Heart left ventricle (tissue), 16 donors: ENCODE measurements at regions not wholly inside any gene's neighbourhood (a gene's known extent, or its start where the extent isn't known, plus 50 kb on each side); places are given as distances from the start of the nearest gene placed in this dataset.
A peak's percentile ranks its signal among the peaks of the same experiment; 100 is the strongest.

Experiments
- ATAC-seq, 4 donors: fragments of 200-7000 bp; cut with Tn5 transposase; one replicate each; pipeline ENCODE4 v1.9.1; 2020 to 2022; ENCODE audit warnings: moderate library complexity in 4 of 4, mild to moderate bottlenecking in 3 of 4, moderate number of reproducible peaks in 1 of 4
- DNase-seq, 5 donors: peaks; one replicate each; pipeline ENCODE4 v3.0.0-alpha.2; 2020
- H3K27ac ChIP-seq, 12 donors: fragments of 200-600 bp; sonication (generic) in 4 of 12; one replicate each; pipeline versions ENCODE4 v1.5.0 to v1.8.0; 2016 to 2022; ENCODE audit warnings: mild to moderate bottlenecking in 2 of 12
- H3K27me3 ChIP-seq, 9 donors: fragments of 200-600 bp; sonication (generic) in 2 of 9; one replicate each; pipeline versions ENCODE4 v1.5.1 to v1.8.0; 2016 to 2022; ENCODE audit warnings: mild to moderate bottlenecking in 3 of 9
- H3K36me3 ChIP-seq, 9 donors: fragments of 200-600 bp; sonication (generic) in 2 of 9; one replicate each; pipeline versions ENCODE4 v1.5.0 to v1.8.0; 2018 to 2022; ENCODE audit warnings: mild to moderate bottlenecking in 2 of 9
- H3K4me1 ChIP-seq, 12 donors: fragments of 200-600 bp; sonication (generic) in 4 of 12; one replicate each; pipeline versions ENCODE4 v1.5.0 to v1.8.0; 2016 to 2022; ENCODE audit warnings: mild to moderate bottlenecking in 3 of 12
- H3K4me3 ChIP-seq, 12 donors: fragments of 200-600 bp; sonication (generic) in 4 of 12; one replicate each; pipeline versions ENCODE4 v1.5.0 to v1.8.0; 2017 to 2022; ENCODE audit warnings: mild to moderate bottlenecking in 9 of 12, moderate library complexity in 4 of 12
- H3K9me3 ChIP-seq, 12 donors: fragments of 200-600 bp; sonication (generic) in 4 of 12; one replicate each; pipeline versions ENCODE4 v1.5.0 to v1.8.0; 2016 to 2022; ENCODE audit warnings: mild to moderate bottlenecking in 1 of 12
- CTCF ChIP-seq, 12 donors: fragments of 200-600 bp; sonication (generic) in 4 of 12; IDR thresholded peaks; one replicate each; pipeline versions ENCODE4 v1.5.0 to v1.8.0; 2018 to 2022; ENCODE audit warnings: antibody characterized with exemption in 12 of 12, mild to moderate bottlenecking in 5 of 12
- POLR2A ChIP-seq, 2 donors: fragments of 450-650 bp; IDR thresholded peaks; one replicate each; pipeline ENCODE4 v1.6.1; 2017; ENCODE audit warnings: antibody characterized with exemption in 2 of 2, mild to moderate bottlenecking in 2 of 2, moderate library complexity in 2 of 2
- WGBS, 4 donors: extraction: QIAGEN DNeasy Blood & Tissue Kit in 2 of 4; methylation state at CpG; one replicate each; pipeline versions ENCODE4 v1.1.5 to v1.1.7; 2013 to 2018; 5-methylcytosine and 5-hydroxymethylcytosine counted together
- intact Hi-C, 10 donors: fragments of 100-400 bp; cut with DNase I; formaldehyde crosslinking; loops; one replicate each; pipeline versions ENCODE4 v1.11.1 to v1.14.2; 2022
- donor health status: ischemic (EF 13 %, LVEDD 7.1; RV severe dilation, severe dysfunction).
- donor health status: healthy with polysubstance abuse.
- donor health status: DM: no; HTN: yes; CAD: no.
- donor health status: DM: no; HTN: no; CAD: no.
- donor health status: ischemic (EF 25% LVEDD 6.9; RV normal size, moderate dysfunction).
- donor health status: ischemic (EF 25% LVEDD 5.7; RV mildly dilated, moderate dysfunction).
- donor health status: healthy.
- donor health status: DM: yes; HTN: yes; CAD: no.
- donor health status: ischemic (EF 35%, LVEDD 5.7; RV mildly dilated, moderate dysfunction).
- donor health status: nonischemic (EF 11% LVEDD 7.7; RV severe dilation, severe dysfunction).
- donor health status: DM: yes; HTN: yes; CAD: no.
- donor health status: PGD.
- donor health status: ischemic (EF 29% LVEDD 5.4; RV normal size, mild dysfunction).
- donor health status: nonischemic (EF 23%, LVEDD 6.1; RV moderate dilation, normal function).

GRCh38 chr3:36219398-36219797 lies 160.9 kb upstream of the STAC start:
- intact Hi-C loops = no loop called here
- 92 to 100% (median 97%) methylated on average over 1 of the region's 1 CpG for WGBS, 4 donors
- DNase-seq = no peak
- H3K36me3 ChIP-seq = no peaks in the 10 kb centered on the region
- TF ChIP-seq POLR2A (IDR thresholded peaks at IDR 0.05) (no peak), CTCF (IDR thresholded peaks at IDR 0.05) (no peak)
- no peak for ATAC-seq
- no peaks in the 10 kb centered on the region for H3K4me1 ChIP-seq
- H3K4me3 ChIP-seq = no peak overlapping the region
- peaks cover 0 to 4% (median 0%) of the 10 kb centered on the region in 12 donors for H3K9me3 ChIP-seq
- no peaks in the 10 kb centered on the region for H3K27me3 ChIP-seq
- H3K27ac ChIP-seq = no peak overlapping the region

GRCh38 chr3:36220173-36220572 lies 160.1 kb upstream of the STAC start:
- 88 to 92% (median 91%) methylated on average over 2 of the region's 2 CpGs for WGBS, 4 donors
- Histone ChIP-seq H3K36me3 (no peaks in the 10 kb centered on the region), H3K9me3 (peaks cover 0 to 4% (median 0%) of the 10 kb centered on the region in 12 donors), H3K27ac (no peak overlapping the region), H3K4me3 (no peak overlapping the region), H3K4me1 (no peaks in the 10 kb centered on the region), H3K27me3 (no peaks in the 10 kb centered on the region)
- intact Hi-C loops = no loop called here
- no peak for TF ChIP-seq POLR2A (IDR thresholded peaks at IDR 0.05)
- no peak for TF ChIP-seq CTCF (IDR thresholded peaks at IDR 0.05)
- DNase-seq (no peak), ATAC-seq (no peak)

- ATAC-seq (no peak), DNase-seq (no peak)
- intact Hi-C loops = no loop called here
- Histone ChIP-seq H3K27ac (no peak overlapping the region), H3K9me3 (peaks cover 0 to 4% (median 0%) of the 10 kb centered on the region in 12 donors), H3K27me3 (no peaks in the 10 kb centered on the region), H3K36me3 (no peaks in the 10 kb centered on the region), H3K4me1 (no peaks in the 10 kb centered on the region), H3K4me3 (no peak overlapping the region)
- TF ChIP-seq POLR2A (IDR thresholded peaks at IDR 0.05) = no peak
- no peak for TF ChIP-seq CTCF (IDR thresholded peaks at IDR 0.05)
These were observed 158.3 kb upstream of the STAC start for GRCh38 chr3:36221975-36222374.

GRCh38 chr3:36227980-36228379 lies 152.3 kb upstream of the STAC start:
- no peak overlapping the region for H3K4me3 ChIP-seq
- H3K36me3 ChIP-seq = no peaks in the 10 kb centered on the region
- peaks cover 0 to 4% (median 0%) of the 10 kb centered on the region in 12 donors for H3K9me3 ChIP-seq
- peak in 1 of 5 donors; percentile 18 for DNase-seq
- no peak for TF ChIP-seq CTCF (IDR thresholded peaks at IDR 0.05)
- no peak for TF ChIP-seq POLR2A (IDR thresholded peaks at IDR 0.05)
- H3K4me1 ChIP-seq = no peaks in the 10 kb centered on the region
- ATAC-seq = peak in 1 of 4 donors; percentile 39
- WGBS, 4 donors = 24 to 41% (median 35%) methylated on average over 4 of the region's 4 CpGs
- H3K27ac ChIP-seq = no peak overlapping the region
- intact Hi-C loops = no loop called here
- H3K27me3 ChIP-seq = no peaks in the 10 kb centered on the region
